ENCODE measurements at regions not wholly inside any gene's neighbourhood (a gene's known extent, or its start where the extent isn't known, plus 50 kb on each side); places are given as distances from the start of the nearest gene placed in this dataset.
A peak's percentile ranks its signal among the peaks of the same experiment; 100 is the strongest.

- DNase-seq (ENCODE audit: low read depth) = no peak
Observed at GRCh38 chr1:36717431-36717830, 234.7 kb upstream of the CSF3R start.

- no peak for DNase-seq (ENCODE audit: low read depth)
Observed at GRCh38 chr1:36715797-36716196, 233.1 kb upstream of the CSF3R start.

- DNase-seq (ENCODE audit: low read depth) = no peak
Observed at GRCh38 chr1:36714301-36714700, 231.6 kb upstream of the CSF3R start.

GRCh38 chr1:36711480-36711879, 228.8 kb upstream of the CSF3R start:
- no peak for DNase-seq (ENCODE audit: low read depth)

GRCh38 chr1:36710951-36711350, 228.2 kb upstream of the CSF3R start:
- DNase-seq (ENCODE audit: low read depth) = no peak

- DNase-seq (ENCODE audit: low read depth) = no peak
Observed at GRCh38 chr1:36709869-36710481, 227.3 kb upstream of the CSF3R start.

GRCh38 chr1:36708587-36708986, 225.9 kb upstream of the CSF3R start:
- DNase-seq (ENCODE audit: low read depth) = no peak

- DNase-seq (ENCODE audit: low read depth) = no peak
Observed at GRCh38 chr1:36707221-36707620, 224.5 kb upstream of the CSF3R start.

- DNase-seq (ENCODE audit: low read depth) = no peak
Observed at GRCh38 chr1:36706416-36706815, 223.7 kb upstream of the CSF3R start.

GRCh38 chr1:36705629-36706028, 222.9 kb upstream of the CSF3R start:
- DNase-seq (ENCODE audit: low read depth) = no peak

GRCh38 chr1:36703526-36704208, 221.0 kb upstream of the CSF3R start:
- DNase-seq (ENCODE audit: low read depth) = peak; percentile 12

- DNase-seq (ENCODE audit: low read depth) = no peak
Observed at GRCh38 chr1:36702963-36703362, 220.2 kb upstream of the CSF3R start.

GRCh38 chr1:36699113-36699911, 216.6 kb upstream of the CSF3R start:
- DNase-seq (ENCODE audit: low read depth) = no peak

GRCh38 chr1:36697836-36698605, 215.3 kb upstream of the CSF3R start:
- no peak for DNase-seq (ENCODE audit: low read depth)

GRCh38 chr1:36696261-36696940, 213.7 kb upstream of the CSF3R start:
- no peak for DNase-seq (ENCODE audit: low read depth)

- DNase-seq (ENCODE audit: low read depth) = no peak
Observed at GRCh38 chr1:36693603-36694002, 210.9 kb upstream of the CSF3R start.

GRCh38 chr1:36693161-36693525, 210.4 kb upstream of the CSF3R start:
- DNase-seq (ENCODE audit: low read depth) = no peak

GRCh38 chr1:36692465-36693160, 209.9 kb upstream of the CSF3R start:
- no peak for DNase-seq (ENCODE audit: low read depth)

- no peak for DNase-seq (ENCODE audit: low read depth)
Observed at GRCh38 chr1:36691374-36691773, 208.7 kb upstream of the CSF3R start.

GRCh38 chr1:36689992-36690391, 207.3 kb upstream of the CSF3R start:
- no peak for DNase-seq (ENCODE audit: low read depth)

GRCh38 chr1:36687312-36687711, 204.6 kb upstream of the CSF3R start:
- DNase-seq (ENCODE audit: low read depth) = no peak

Data from stromal cell of bone marrow (primary cell).